H1 (cell line): ENCODE measurements at regions not wholly inside any gene's neighbourhood (a gene's known extent, or its start where the extent isn't known, plus 50 kb on each side); places are given as distances from the start of the nearest gene placed in this dataset.

Experiments
- CTCF ChIA-PET: fragments of 300-600 bp; sonication (Branson Sonifier 250); formaldehyde crosslinking; loops from one replicate; lab custom pipeline; 2021; ENCODE audit not compliant: partially characterized antibody; lab: Charles Lee
- POLR2A ChIA-PET: fragments of 300-600 bp; sonication (Branson Sonifier 250); formaldehyde crosslinking; loops from one replicate; lab custom pipeline; 2021; ENCODE audit warnings: inconsistent platforms; ENCODE audit not compliant: partially characterized antibody; lab: Charles Lee
- DNase-seq, 2 experiments: peaks; one replicate each; pipeline versions ENCODE4 v3.0.0 to v3.0.0-alpha.2; 2010 to 2022; ENCODE audit warnings: low spot score in 2 of 2, low read depth in 1 of 2, mixed read lengths in 1 of 2
- FAIRE-seq: peaks from 2 replicates; lab custom pipeline; 2011; peaks lifted over from hg19 to GRCh38; lab: Jason Lieb, UNC
- H2AFZ ChIP-seq: 2 replicates; pipeline ENCODE4 v1.8.1; 2012; ENCODE audit warnings: low read length, inconsistent platforms
- H2AK5ac ChIP-seq: 2 replicates; pipeline ENCODE4 v1.6.1; 2013; ENCODE audit warnings: low read depth, low read length
- H2BK120ac ChIP-seq: replicated peaks from 2 replicates; pipeline ENCODE3; 2013; ENCODE audit warnings: low read depth, low read length, inconsistent platforms
- H2BK12ac ChIP-seq: 2 replicates; pipeline ENCODE4 v1.6.1; 2013; ENCODE audit warnings: low read depth, low read length
- H2BK15ac ChIP-seq: 2 replicates; pipeline ENCODE4 v1.6.1; 2013; ENCODE audit warnings: low read length
- H2BK20ac ChIP-seq: 2 replicates; pipeline ENCODE4 v1.6.1; 2013; ENCODE audit warnings: low read length
- H2BK5ac ChIP-seq: 2 replicates; pipeline ENCODE4 v1.6.1; 2013; ENCODE audit warnings: low read depth, low read length
- H3K14ac ChIP-seq: 2 replicates; pipeline ENCODE4 v1.6.1; 2013; ENCODE audit warnings: inconsistent platforms; ENCODE audit not compliant: insufficient read length
- H3K18ac ChIP-seq: 2 replicates; pipeline ENCODE4 v1.6.1; 2013; ENCODE audit warnings: low read length; ENCODE audit errors: extremely low read depth
- H3K23ac ChIP-seq: 2 replicates; pipeline ENCODE4 v1.6.1; 2013; ENCODE audit warnings: inconsistent platforms; ENCODE audit not compliant: insufficient read length
- H3K23me2 ChIP-seq: 2 replicates; pipeline ENCODE4 v1.6.1; 2013; ENCODE audit warnings: low read depth, low read length
- H3K27ac ChIP-seq: 2 replicates; pipeline ENCODE4 v1.6.1; 2011; ENCODE audit warnings: low read depth, low read length, inconsistent platforms
- H3K27me3 ChIP-seq, 4 experiments: replicated peaks in 1 of 4; 1 replicate in 1 of 4; 2 replicates in 3 of 4; pipeline versions ENCODE4 v1.6.1 to v1.8.1; 2011 to 2013; ENCODE audit warnings: low read length in 3 of 4, mild to moderate bottlenecking in 3 of 4, inconsistent platforms in 2 of 4, mixed read lengths in 2 of 4, moderate library complexity in 1 of 4; ENCODE audit not compliant: control insufficient read depth in 3 of 4, insufficient read depth in 3 of 4; ENCODE audit errors: extremely low read depth in 1 of 4
- H3K36me3 ChIP-seq, 4 experiments: 2 replicates each; pipeline versions ENCODE4 v1.6.1 to v1.8.1; 2011 to 2013; ENCODE audit warnings: mild to moderate bottlenecking in 4 of 4, low read length in 3 of 4, moderate library complexity in 2 of 4, control low read depth in 1 of 4, inconsistent platforms in 1 of 4; ENCODE audit not compliant: insufficient read depth in 4 of 4, control insufficient read depth in 2 of 4
- H3K4ac ChIP-seq: replicated peaks from 2 replicates; pipeline ENCODE3; 2013; ENCODE audit warnings: low read length, low read depth, mixed read lengths, inconsistent platforms; ENCODE audit not compliant: insufficient read length
- H3K4me1 ChIP-seq, 4 experiments: replicated peaks in 1 of 4; 1 replicate in 1 of 4; 2 replicates in 3 of 4; pipeline versions ENCODE4 v1.6.1 to v1.8.1; 2011 to 2013; ENCODE audit warnings: low read length in 3 of 4, inconsistent platforms in 2 of 4, mixed read lengths in 1 of 4; ENCODE audit not compliant: insufficient read depth in 4 of 4, control insufficient read depth in 3 of 4
- H3K4me2 ChIP-seq, 2 experiments: 2 replicates each; pipeline versions ENCODE4 v1.6.1 to v1.8.1; 2011 to 2013; ENCODE audit warnings: low read depth in 2 of 2, low read length in 2 of 2, control low read depth in 1 of 2, inconsistent platforms in 1 of 2, mild to moderate bottlenecking in 1 of 2; ENCODE audit not compliant: insufficient read depth in 1 of 2
- H3K4me3 ChIP-seq, 4 experiments: fragments of 200-600, 300-600 bp in 1 of 4; sonication (generic), shearing (Covaris generic), sonication (Bioruptor Twin) in 1 of 4; 2 replicates each; pipeline versions ENCODE4 v1.5.1 to v1.8.1; 2011 to 2016; ENCODE audit warnings: low read length in 4 of 4, low read depth in 3 of 4, control low read depth in 2 of 4, inconsistent platforms in 2 of 4, mild to moderate bottlenecking in 2 of 4, mixed read lengths in 1 of 4, moderate library complexity in 1 of 4; ENCODE audit not compliant: insufficient read depth in 2 of 4; ENCODE audit errors: extremely low read depth in 1 of 4
- H3K56ac ChIP-seq: replicated peaks from 2 replicates; pipeline ENCODE3; 2013; ENCODE audit warnings: low read depth, mild to moderate bottlenecking, mixed read lengths, low read length, inconsistent platforms; ENCODE audit not compliant: insufficient read length
- H3K79me1 ChIP-seq: 2 replicates; pipeline ENCODE4 v1.6.1; 2013; ENCODE audit warnings: low read depth, low read length, control low read depth
- H3K79me2 ChIP-seq, 2 experiments: 2 replicates each; pipeline versions ENCODE4 v1.6.1 to v1.8.1; 2012 to 2013; ENCODE audit warnings: low read length in 2 of 2, mild to moderate bottlenecking in 2 of 2, inconsistent platforms in 1 of 2; ENCODE audit not compliant: insufficient read depth in 2 of 2, control insufficient read depth in 1 of 2
- H3K9ac ChIP-seq, 4 experiments: replicated peaks in 1 of 4; 1 replicate in 1 of 4; 2 replicates in 3 of 4; pipeline versions ENCODE4 v1.6.1 to v1.8.1; 2011 to 2013; ENCODE audit warnings: low read depth in 3 of 4, low read length in 3 of 4, control low read depth in 2 of 4, mild to moderate bottlenecking in 2 of 4, moderate library complexity in 2 of 4, inconsistent platforms in 1 of 4; ENCODE audit errors: extremely low read depth in 1 of 4
- H3K9me3 ChIP-seq, 2 experiments: 2 replicates each; pipeline versions ENCODE4 v1.6.1 to v1.8.1; 2012 to 2013; ENCODE audit warnings: mild to moderate bottlenecking in 2 of 2, moderate library complexity in 2 of 2, control low read depth in 1 of 2, inconsistent platforms in 1 of 2, low read depth in 1 of 2, low read length in 1 of 2, mixed read lengths in 1 of 2; ENCODE audit not compliant: insufficient read depth in 2 of 2
- H4K20me1 ChIP-seq, 2 experiments: replicated peaks in 1 of 2; 2 replicates each; pipeline versions ENCODE3 to v1.8.1; 2011 to 2013; ENCODE audit warnings: inconsistent platforms in 2 of 2, low read length in 2 of 2, mild to moderate bottlenecking in 1 of 2; ENCODE audit not compliant: insufficient read depth in 2 of 2, control insufficient read depth in 1 of 2
- H4K5ac ChIP-seq: 2 replicates; pipeline ENCODE4 v1.6.1; 2013; ENCODE audit warnings: low read length, low read depth, mixed read lengths, inconsistent platforms; ENCODE audit not compliant: insufficient read length
- H4K8ac ChIP-seq: 2 replicates; pipeline ENCODE4 v1.8.0; 2013; ENCODE audit warnings: mild to moderate bottlenecking, moderate library complexity, low read length, inconsistent platforms; ENCODE audit not compliant: insufficient read depth; ENCODE audit errors: extremely low read depth
- H4K91ac ChIP-seq: replicated peaks from 2 replicates; pipeline ENCODE3; 2013; ENCODE audit warnings: low read length, mixed read lengths, inconsistent platforms; ENCODE audit not compliant: insufficient read length
- CHD2 ChIP-seq: IDR thresholded peaks from 2 replicates; pipeline ENCODE4 v1.6.1; 2012; ENCODE audit warnings: low read length, improper control_type of control experiment
- RAD21 ChIP-seq, 2 experiments: IDR thresholded peaks in 1 of 2; conservative IDR thresholded peaks in 1 of 2; 2 replicates each; pipeline ENCODE4 v1.6.1; 2011; ENCODE audit warnings: low read depth in 2 of 2, low read length in 2 of 2, improper control_type of control experiment in 1 of 2, inconsistent platforms in 1 of 2, mild to moderate bottlenecking in 1 of 2, moderate library complexity in 1 of 2
- WGBS, 2 experiments: shearing (Covaris generic) in 1 of 2; methylation state at CpG; one replicate each; pipeline versions ENCODE4 v1.1.6 to v1.1.7; 2013 to 2015; ENCODE audit warnings: low lambda C conversion rate in 2 of 2, mixed read lengths in 2 of 2, inconsistent platforms in 1 of 2, low coverage in 1 of 2, missing lambda C conversion rate in 1 of 2; ENCODE audit not compliant: insufficient replicate concordance in 2 of 2, insufficient coverage in 1 of 2, insufficient read length in 1 of 2; ENCODE audit errors: extremely low coverage in 1 of 2, missing lambda C conversion rate in 1 of 2; 5-methylcytosine and 5-hydroxymethylcytosine counted together
- TF ChIP-seq, protein P1 (sequence below), 3 experiments: IDR thresholded peaks; 1 replicate in 2 of 3; 2 replicates in 1 of 3; pipeline versions ENCODE4 v1.5.1 to v1.6.1; 2011; ENCODE audit warnings: low read length in 3 of 3, mild to moderate bottlenecking in 3 of 3, inconsistent platforms in 2 of 3, low read depth in 1 of 3, moderate library complexity in 1 of 3; ENCODE audit not compliant: insufficient read depth in 1 of 3; ENCODE audit errors: control extremely low read depth in 1 of 3

DNA sequence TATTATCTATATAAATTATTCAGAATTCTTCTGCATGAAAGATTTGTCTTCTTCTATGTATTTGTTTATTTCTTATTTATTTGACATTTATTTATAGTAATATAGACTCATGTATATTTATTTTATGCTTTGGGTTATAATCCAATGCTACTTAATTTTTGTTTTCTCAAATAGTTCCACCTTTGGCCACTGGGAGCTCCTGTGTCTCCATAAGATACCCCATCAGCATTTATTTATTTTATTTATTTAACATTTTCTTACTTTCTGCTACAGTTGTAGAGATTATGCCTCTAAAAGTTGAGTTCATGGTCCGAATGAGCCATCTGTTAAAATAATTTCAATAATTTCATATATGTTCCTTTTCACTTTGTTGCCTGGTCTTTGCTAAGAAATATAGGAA lies 289.4 kb downstream of the ADGRL2 start:
- 80% methylated on average over 1 of the region's 1 CpG; no CpG with 5 or more reads in 1 of the 2 experiments for WGBS, 2 experiments
- ChIA-PET CTCF (interaction anchor here (0.6 to 5.8 kb wide), 15 partner anchors 11 to 695 kb away, joined by 3 to 59 read pairs (median 4); no protein-coding TSS in a partner anchor), POLR2A (no interaction called here)
- no peak for FAIRE-seq
- H2BK12ac ChIP-seq = no peak overlapping the region
- H3K79me2 ChIP-seq = no peaks in the 10 kb centered on the region
- DNase-seq = no peak
- H2BK120ac ChIP-seq = no peak overlapping the region
- no peak overlapping the region for H3K18ac ChIP-seq
- no peak overlapping the region for H2BK20ac ChIP-seq
- no peak overlapping the region for H3K4me3 ChIP-seq
- H2AK5ac ChIP-seq = no peak overlapping the region
- TF ChIP-seq, protein P1, sequence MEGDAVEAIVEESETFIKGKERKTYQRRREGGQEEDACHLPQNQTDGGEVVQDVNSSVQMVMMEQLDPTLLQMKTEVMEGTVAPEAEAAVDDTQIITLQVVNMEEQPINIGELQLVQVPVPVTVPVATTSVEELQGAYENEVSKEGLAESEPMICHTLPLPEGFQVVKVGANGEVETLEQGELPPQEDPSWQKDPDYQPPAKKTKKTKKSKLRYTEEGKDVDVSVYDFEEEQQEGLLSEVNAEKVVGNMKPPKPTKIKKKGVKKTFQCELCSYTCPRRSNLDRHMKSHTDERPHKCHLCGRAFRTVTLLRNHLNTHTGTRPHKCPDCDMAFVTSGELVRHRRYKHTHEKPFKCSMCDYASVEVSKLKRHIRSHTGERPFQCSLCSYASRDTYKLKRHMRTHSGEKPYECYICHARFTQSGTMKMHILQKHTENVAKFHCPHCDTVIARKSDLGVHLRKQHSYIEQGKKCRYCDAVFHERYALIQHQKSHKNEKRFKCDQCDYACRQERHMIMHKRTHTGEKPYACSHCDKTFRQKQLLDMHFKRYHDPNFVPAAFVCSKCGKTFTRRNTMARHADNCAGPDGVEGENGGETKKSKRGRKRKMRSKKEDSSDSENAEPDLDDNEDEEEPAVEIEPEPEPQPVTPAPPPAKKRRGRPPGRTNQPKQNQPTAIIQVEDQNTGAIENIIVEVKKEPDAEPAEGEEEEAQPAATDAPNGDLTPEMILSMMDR (IDR thresholded peaks at IDR 0.05; ENCODE audit: control extremely low read depth in 1 of 3, insufficient read depth in 1 of 3, low read depth in 1 of 3, low read length in 3 of 3) = peak in 1 of 3 experiments; percentile 5; a peak in 1 of 4 replicates
- TF ChIP-seq RAD21 (IDR thresholded peaks at IDR 0.05 in 1 of 2, conservative IDR thresholded peaks at IDR 0.05 in 1 of 2; ENCODE audit: low read depth in 2 of 2, low read length in 2 of 2) (peak; percentile 20 to 44; a peak in 2 of 4 replicates), CHD2 (no peak)
- H2BK5ac ChIP-seq = no peak overlapping the region
- no peak overlapping the region for H3K9ac ChIP-seq
- no peak overlapping the region for H3K4me2 ChIP-seq
- H4K91ac ChIP-seq = no peak overlapping the region
- H3K9me3 ChIP-seq = no peaks in the 10 kb centered on the region
- no peak overlapping the region for H3K4ac ChIP-seq
- H4K20me1 ChIP-seq = no peaks in the 10 kb centered on the region
- no peak overlapping the region for H3K14ac ChIP-seq
- no peaks in the 10 kb centered on the region for H3K27me3 ChIP-seq
- H3K23me2 ChIP-seq = no peaks in the 10 kb centered on the region
- no peak overlapping the region for H2AFZ ChIP-seq
- H3K23ac ChIP-seq = no peak overlapping the region
- no peaks in the 10 kb centered on the region for H3K36me3 ChIP-seq
- no peak overlapping the region for H3K27ac ChIP-seq
- no peak overlapping the region for H4K8ac ChIP-seq
- no peaks in the 10 kb centered on the region for H3K79me1 ChIP-seq
- H4K5ac ChIP-seq = no peak overlapping the region
- no peaks in the 10 kb centered on the region for H3K4me1 ChIP-seq
- no peak overlapping the region for H3K56ac ChIP-seq
- H2BK15ac ChIP-seq = no peak overlapping the region
